RWPE1 (cell line): ENCODE measurements at regions not wholly inside any gene's neighbourhood (a gene's known extent, or its start where the extent isn't known, plus 50 kb on each side); places are given as distances from the start of the nearest gene placed in this dataset.

Experiments used
- CTCF ChIA-PET: fragments of 350-600 bp; sonication (Branson Sonifier 250); formaldehyde crosslinking; extraction: SDS; loops from one replicate; lab custom pipeline; 2021; lab: Yijun Ruan, JAX
- POLR2A ChIA-PET: fragments of 400-600 bp; formaldehyde crosslinking; extraction: SDS; loops from one replicate; lab custom pipeline; 2020; ENCODE audit warnings: antibody characterized with exemption; ENCODE audit not compliant: low non-redundant PET; lab: Yijun Ruan, JAX
- DNase-seq: peaks from one replicate; pipeline ENCODE4 v3.0.0; 2012; ENCODE audit warnings: low spot score
- H3K27ac ChIP-seq: fragments of 450-650 bp; 2 replicates; pipeline ENCODE4 v1.5.1; 2017
- TF ChIP-seq, protein P1 (sequence below): fragments of 450-650 bp; conservative IDR thresholded peaks from 2 replicates; pipeline ENCODE4 v1.5.1; 2017; ENCODE audit warnings: low read depth, mild to moderate bottlenecking

DNA sequence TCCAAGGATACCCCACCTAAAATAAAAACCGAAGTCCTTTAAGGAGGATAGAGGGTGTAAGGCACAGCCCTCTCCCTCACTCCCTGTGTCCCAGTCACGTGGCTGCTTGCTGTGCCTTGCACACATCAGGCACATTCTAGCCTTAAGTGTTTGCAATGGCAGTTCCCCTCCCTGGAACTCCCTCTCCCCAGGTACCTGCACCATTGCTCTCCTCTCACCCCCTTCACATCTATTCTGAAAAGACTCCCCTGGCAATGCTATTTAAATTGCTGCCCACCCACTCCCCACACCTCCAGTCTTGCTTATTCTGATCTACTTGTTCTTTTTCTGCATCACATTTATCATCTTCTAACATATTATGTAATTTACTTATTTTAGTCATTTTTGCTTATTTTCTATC, 91.6 kb upstream of the LNX1 start:
- DNase-seq: no peak
- no peak overlapping the region for H3K27ac ChIP-seq
- ChIA-PET CTCF (no interaction called here), POLR2A (no interaction called here)
- TF ChIP-seq, protein P1, sequence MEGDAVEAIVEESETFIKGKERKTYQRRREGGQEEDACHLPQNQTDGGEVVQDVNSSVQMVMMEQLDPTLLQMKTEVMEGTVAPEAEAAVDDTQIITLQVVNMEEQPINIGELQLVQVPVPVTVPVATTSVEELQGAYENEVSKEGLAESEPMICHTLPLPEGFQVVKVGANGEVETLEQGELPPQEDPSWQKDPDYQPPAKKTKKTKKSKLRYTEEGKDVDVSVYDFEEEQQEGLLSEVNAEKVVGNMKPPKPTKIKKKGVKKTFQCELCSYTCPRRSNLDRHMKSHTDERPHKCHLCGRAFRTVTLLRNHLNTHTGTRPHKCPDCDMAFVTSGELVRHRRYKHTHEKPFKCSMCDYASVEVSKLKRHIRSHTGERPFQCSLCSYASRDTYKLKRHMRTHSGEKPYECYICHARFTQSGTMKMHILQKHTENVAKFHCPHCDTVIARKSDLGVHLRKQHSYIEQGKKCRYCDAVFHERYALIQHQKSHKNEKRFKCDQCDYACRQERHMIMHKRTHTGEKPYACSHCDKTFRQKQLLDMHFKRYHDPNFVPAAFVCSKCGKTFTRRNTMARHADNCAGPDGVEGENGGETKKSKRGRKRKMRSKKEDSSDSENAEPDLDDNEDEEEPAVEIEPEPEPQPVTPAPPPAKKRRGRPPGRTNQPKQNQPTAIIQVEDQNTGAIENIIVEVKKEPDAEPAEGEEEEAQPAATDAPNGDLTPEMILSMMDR: no peak

DNA sequence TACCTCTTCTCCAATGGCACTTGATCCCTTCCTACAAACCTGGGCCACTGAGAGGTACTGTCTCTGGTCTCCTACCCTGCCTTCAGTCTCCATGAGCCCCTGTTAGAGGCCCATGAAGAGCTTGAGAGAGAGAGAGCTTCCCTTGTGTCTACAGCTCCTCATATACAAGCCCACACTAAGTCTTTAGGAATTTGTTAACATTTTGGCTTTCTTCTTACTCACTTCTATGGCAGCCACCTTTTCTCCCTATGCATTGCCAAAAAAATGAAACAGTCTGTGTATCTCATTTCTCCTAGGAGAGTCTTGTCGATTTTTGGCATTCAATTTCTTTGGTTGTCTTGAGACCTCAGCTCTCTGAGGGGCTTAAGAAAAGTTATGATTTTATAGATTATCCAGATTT, 90.9 kb upstream of the LNX1 start:
- TF ChIP-seq, protein P1: no peak
- ChIA-PET CTCF (no interaction called here), POLR2A (no interaction called here)
- H3K27ac ChIP-seq: no peak overlapping the region
- no peak for DNase-seq

DNA sequence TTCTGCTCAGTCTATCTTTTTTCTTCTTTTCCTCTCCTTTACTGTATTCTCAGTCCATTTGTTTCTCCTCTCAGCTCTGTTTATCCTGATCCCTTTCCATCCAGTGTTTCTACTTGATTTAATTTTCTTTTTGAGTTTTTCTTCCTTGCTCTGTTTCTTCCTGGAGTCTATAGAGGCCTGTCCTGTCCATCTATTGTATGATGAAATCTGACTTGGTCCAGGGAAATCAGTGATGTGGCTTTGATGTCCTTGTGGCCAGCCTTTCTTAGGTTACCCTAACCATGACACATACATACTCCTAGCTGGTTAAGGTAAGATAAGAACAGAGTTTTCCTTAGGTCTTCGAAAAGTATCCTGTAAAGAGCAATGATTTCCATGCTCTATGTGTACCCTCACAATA, 89.3 kb upstream of the LNX1 start:
- POLR2A ChIA-PET: no interaction called here
- CTCF ChIA-PET: no interaction called here
- no peak for DNase-seq
- no peak overlapping the region for H3K27ac ChIP-seq
- TF ChIP-seq, protein P1: no peak

DNA sequence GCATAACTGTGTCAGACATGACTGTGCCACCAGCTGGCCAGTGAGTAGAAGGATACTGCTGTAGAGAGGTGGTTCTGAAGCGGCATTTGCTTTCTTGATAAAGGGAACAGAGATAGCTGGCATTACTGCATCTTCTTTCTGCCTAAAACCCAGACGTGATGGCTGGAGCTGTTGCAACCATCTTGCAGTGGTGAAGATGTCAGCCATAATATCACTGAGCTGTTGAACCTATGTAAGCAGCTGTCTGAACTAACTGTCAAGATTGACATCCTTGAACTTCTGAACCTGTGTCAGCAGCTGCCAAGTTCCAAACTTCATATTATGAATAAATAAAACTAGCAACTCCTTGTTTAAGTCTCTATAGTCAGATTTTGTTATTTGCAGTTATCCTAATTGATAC, 88.9 kb upstream of the LNX1 start:
- no peak for DNase-seq
- CTCF ChIA-PET: interaction anchor here (0.6 kb wide), 1 partner anchor 197 kb away, joined by 3 read pairs; no protein-coding TSS in a partner anchor
- H3K27ac ChIP-seq: no peak overlapping the region
- POLR2A ChIA-PET: no interaction called here
- TF ChIP-seq, protein P1: no peak

DNA sequence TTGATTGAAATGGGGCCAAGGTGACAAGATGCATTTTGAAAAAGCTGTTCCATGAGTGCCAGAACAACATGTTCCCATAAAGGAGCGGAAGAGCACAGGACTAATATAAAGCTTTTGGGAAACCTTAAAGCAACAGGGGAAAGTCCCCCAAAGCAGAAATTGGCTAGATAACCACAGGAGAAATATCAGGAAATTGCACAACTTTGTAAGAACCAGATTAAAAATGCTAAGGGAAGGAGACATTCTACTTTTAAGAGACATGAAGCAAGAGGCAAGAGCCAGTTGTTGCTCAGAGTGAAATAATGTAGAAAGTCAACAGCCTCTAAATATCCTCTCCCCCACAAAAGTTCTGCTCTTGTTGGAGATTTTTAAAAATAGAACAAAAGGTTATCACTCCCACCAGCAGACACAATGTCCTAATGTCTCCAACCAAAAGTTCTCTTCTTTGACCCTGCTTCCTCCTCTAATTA, 85.2 kb upstream of the LNX1 start:
- TF ChIP-seq, protein P1: no peak
- ChIA-PET POLR2A (no interaction called here), CTCF (no interaction called here)
- H3K27ac ChIP-seq: no peak overlapping the region
- DNase-seq: no peak

DNA sequence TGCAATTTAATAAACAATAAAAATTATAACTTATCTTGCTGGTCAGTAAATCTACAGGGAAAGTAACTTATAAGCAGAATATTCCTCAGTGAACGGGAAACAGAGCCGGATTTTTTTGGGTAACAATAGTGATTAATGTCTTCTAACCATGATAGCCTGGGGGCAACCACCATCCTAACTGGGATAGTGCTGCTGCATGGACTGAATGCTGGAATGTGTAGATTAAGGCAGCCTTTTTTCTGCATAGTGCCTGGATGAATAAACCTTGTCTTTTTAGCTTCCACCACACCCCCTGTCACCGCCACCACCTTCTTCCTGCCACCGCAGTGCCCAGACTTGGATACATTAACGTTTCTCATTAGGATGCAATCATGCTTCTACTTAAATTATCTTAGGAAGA, 83.6 kb upstream of the LNX1 start:
- ChIA-PET CTCF (no interaction called here), POLR2A (no interaction called here)

More for the DNA sequence above, 83.6 kb upstream of the LNX1 start:
- TF ChIP-seq, protein P1: no peak
- no peak overlapping the region for H3K27ac ChIP-seq
- no peak for DNase-seq
